GM21528 (cell line): ENCODE measurements at regions not wholly inside any gene's neighbourhood (a gene's known extent, or its start where the extent isn't known, plus 50 kb on each side); places are given as distances from the start of the nearest gene placed in this dataset.

ENCODE experiments used
- ATAC-seq: cut with Tn5 transposase; IDR thresholded peaks from one replicate; pipeline ENCODE4 v1.9.1; 2021; ENCODE audit warnings: mild to moderate bottlenecking, moderate library complexity; ENCODE audit not compliant: unreplicated experiment, low FRiP score

GRCh38 chr6:153800580-153801188 is 238.4 kb upstream of the OPRM1 start:
- ATAC-seq: no peak

- no peak for ATAC-seq
Observed at GRCh38 chr6:153790876-153791473, 248.1 kb upstream of the OPRM1 start.

- no peak for ATAC-seq
Observed at GRCh38 chr6:153790048-153790447, 249.0 kb upstream of the OPRM1 start.

DNA sequence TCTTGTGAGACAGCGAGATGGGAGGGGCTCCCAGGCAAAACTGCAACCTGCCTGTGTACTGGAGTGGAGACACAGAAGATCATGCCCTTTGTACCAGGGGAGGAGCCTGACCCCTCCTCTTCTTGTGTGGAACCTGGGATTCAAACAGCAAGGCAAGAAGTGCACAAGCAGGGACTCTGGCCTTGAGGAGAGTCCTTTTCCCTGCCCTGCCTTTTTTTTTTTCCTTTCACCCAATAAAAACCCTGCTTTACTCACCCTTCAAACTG is 251.8 kb upstream of the OPRM1 start:
- ATAC-seq: no peak

GRCh38 chr6:153781306-153781705 is 257.7 kb upstream of the OPRM1 start:
- no peak for ATAC-seq

DNA sequence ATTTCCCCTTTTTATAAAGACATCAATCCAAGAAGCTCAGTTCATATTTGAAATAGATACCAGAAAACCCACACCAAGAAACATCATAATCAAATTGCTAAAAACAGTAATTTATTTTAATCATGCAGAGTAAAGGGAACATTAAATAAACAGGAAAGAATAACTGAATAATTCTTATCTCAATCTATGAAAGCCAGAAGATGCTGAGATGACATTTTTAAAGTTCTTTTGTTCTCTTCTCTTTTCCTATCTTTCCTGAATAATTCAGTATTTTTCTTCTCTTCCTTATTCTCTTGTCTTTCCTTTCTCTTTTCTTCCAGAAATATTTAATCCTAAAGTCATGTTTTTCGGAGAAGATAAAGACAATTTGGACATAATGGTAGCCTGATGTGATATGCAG is 259.0 kb upstream of the OPRM1 start:
- ATAC-seq: no peak

DNA sequence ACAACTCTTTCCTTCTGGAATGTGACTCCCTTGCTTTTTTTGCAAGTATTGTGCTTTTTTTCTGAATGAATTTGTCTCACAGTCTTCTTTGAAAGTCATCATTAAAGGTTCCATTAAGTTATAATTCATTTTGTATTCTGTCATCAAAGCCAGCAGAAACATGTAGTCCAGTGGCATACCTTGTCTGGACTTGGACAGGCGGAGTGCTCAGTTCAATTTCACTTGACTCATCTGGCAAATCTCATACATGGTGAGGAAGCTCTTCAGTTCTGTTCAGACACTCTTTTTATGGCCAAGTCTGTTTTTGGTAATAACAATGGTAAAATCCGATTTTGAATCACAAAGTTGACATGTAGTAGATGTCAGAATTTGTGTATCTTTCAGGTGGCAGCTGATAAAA is 260.8 kb upstream of the OPRM1 start:
- ATAC-seq: no peak

DNA sequence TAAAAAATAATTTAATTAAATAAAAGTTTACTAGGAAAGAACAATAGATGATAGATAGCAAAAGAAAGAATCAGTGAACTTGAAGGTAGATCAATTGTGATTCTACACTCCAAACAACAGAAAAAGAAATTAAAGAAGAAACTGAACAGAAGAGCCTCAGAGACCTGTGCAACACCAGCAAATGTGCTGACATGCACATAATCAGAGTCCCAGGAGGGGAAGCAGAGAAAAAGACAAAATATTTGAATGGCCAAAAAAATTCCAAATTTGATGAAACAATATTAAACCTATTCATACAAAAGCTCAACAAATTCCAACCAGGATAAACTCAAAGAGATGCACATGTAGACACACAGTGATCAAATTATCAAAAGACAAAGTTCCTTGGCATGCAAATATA is 267.5 kb upstream of the OPRM1 start:
- no peak for ATAC-seq

DNA sequence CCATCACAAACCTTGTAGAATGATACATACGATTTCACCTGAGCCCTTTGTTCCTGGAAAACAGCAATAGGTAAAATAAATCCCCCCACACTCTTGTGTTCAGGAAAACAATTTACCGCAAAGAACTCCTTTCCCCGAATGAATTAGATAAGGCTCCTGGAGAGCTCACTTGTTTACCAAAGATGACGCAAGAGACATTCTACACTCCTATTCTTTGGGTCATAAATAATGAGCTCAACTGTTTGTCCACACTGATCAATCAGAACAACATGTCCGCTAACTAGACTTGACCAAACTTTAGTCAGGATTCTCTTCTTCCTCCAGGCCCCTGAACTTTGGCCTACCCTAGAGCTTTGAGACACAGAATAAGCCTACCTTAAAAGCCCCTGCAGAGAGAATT is 271.9 kb upstream of the OPRM1 start:
- ATAC-seq: no peak

GRCh38 chr6:153758516-153758915 is 280.5 kb upstream of the OPRM1 start:
- ATAC-seq: no peak

- ATAC-seq: no peak
Observed at GRCh38 chr6:153735761-153736160, 303.3 kb upstream of the OPRM1 start.

- ATAC-seq: no peak
Observed at GRCh38 chr6:153729189-153729588, 309.9 kb upstream of the OPRM1 start.

DNA sequence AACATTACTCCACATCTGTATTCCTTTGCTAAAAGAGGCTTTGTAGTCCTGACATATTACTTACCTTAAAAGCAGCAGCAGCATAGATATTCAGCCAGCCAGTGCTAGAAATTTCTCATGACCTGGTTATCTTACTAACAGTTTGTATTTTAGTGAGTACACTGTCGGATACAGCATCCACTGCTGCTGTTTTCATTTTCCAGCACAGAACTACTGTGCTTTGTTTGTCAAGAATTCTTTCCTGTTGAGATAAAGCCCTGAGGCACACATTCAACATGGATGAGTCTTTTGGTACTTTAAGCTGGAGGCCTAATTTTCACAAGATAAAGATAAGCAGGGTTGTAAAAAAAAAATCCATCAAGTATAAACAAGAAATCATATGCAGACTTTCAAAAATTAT is 311.2 kb upstream of the OPRM1 start:
- ATAC-seq: no peak

GRCh38 chr6:153725456-153725855 is 313.6 kb upstream of the OPRM1 start:
- no peak for ATAC-seq

GRCh38 chr6:153720732-153721131 is 318.3 kb upstream of the OPRM1 start:
- no peak for ATAC-seq

GRCh38 chr6:153705429-153705828 is 333.6 kb upstream of the OPRM1 start:
- no peak for ATAC-seq

GRCh38 chr6:153702671-153703070 is 336.4 kb upstream of the OPRM1 start:
- no peak for ATAC-seq

DNA sequence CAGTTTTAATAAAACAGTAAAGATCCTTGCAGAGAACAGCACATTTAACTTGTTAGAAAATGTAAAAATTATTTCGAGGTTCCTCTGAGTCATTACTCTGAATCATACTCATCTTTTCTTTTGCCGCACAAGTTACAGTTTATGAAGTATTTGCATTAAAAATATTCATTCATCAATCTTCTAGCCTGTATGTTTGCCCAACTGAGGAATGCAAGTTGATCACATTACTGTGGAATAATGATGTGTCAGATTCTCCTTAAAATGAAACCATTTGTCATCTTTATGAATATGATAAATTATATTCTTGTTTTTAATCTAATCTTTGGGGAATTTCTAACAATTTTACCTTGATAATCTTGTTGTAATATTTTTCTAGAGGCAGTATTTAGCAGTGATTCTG is 340.4 kb upstream of the OPRM1 start:
- no peak for ATAC-seq

DNA sequence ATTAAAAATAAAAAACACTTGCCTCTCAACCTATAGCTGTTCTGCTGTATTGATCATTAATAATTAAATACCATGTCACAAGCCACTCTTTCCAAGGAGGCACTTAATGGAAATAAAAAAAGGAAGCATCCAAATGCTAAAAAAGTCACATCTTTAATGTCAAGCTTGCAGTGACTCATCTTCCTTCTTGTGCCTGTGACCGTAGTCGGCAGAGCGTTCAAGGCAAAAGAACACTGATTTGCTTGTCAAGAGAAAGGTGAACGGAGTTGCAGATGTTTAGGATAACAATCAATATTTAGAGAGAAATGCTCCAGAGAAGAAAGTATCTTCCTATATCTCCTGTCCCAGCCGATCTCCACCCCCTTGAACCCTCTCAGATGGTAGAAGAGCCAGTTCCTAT is 341.0 kb upstream of the OPRM1 start:
- no peak for ATAC-seq

DNA sequence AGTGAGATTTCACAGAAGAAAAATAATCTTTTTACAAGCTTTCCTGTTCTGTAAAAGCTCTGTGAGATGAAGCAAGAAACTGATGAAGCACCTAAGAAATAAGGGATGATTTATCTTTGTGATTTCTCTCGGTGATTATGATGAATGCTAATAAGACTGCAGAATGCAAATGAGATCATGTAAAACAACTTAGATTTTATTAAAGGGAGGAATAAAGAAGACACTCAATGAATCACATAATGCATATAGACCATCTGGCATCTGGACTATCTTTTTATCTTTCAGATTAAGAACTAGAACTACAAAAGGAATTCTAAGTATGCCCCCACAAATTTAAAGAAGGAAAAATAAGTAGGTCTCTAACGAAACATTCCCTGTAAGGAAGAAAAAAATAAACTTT is 361.5 kb upstream of the OPRM1 start:
- ATAC-seq: no peak

DNA sequence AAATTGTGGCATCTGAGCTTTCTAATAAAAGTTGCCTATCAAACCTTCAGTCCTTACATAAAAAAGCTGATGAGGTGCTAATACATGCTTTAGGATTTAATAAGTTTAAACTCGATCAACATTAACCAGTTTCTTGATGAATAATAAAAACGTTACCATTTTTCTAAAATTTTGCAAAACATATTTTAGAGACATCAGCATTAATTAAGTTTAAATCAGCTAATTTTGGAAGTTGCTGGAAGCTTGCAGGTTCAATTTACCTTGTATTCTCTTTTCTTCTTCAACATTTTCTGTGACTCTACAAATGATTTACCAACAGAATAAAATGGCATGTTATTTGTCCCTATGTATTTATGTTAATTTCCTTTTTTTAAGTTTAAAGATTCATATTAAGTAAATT is 365.3 kb upstream of the OPRM1 start:
- no peak for ATAC-seq

DNA sequence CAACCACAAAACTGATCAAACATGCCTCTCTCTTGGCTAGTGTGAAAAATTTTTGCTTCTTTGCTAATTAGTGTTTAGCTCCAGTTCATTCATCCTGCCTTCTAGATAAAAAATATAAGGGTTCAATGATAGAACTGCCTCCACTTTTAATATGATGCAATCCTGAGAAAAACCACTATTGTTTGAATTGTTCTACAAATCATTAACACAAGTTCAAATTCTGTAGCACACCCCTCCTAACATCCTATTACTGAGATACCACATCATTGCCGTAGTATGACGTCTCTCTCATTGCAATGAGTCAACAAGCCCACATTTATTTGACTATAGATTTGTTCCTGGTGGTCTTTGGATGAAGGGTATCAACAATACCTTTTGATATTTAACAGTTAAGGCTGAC is 365.8 kb upstream of the OPRM1 start:
- no peak for ATAC-seq

DNA sequence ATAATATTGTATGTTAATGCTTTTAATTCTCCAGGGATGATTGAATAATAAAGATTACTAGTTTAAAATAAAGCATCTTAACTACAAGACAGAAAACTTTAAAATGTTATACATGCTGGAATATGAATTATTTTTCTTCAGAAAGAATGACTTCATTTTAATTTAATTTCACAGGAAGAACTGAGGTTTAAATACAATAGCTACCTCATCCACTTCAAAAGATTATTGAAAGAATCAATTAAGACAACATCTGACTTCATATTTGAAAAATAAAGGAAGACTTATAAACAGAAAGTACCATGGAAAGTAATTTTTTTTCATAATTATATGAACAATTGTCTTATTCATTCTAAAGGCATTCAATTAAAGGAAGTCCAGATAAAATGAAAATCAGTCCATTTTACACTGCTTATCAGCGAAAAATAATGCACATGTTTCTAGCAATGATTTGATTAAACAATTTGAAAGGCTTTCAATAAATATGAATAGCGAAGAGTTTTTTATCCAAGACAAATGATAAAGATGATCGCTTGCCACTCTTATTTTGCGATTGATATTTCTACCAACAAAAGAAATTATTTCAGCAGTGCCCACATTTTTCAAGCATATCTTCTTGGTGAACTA is 368.5 kb upstream of the OPRM1 start:
- no peak for ATAC-seq
